T-helper 1 cell treated with Interleukin-12 subunit alpha and Interleukin-12 subunit beta and Interleukin-4 antibody, amounts not matched to agents 30 ng/mL and 1 ng/mL, for 36 hours (primary cell): ENCODE measurements at regions not wholly inside any gene's neighbourhood (a gene's known extent, or its start where the extent isn't known, plus 50 kb on each side); places are given as distances from the start of the nearest gene placed in this dataset.

Experiments
- intact Hi-C: fragments of 100-400 bp; cut with micrococcal nuclease; formaldehyde crosslinking; loops from one replicate; pipeline ENCODE4 v1.15.1; 2024

- intact Hi-C loops, result no loop called here
These were observed 89.2 kb upstream of the SLC6A11 start for GRCh38 chr3:10726787-10727186.

- intact Hi-C loops, result no loop called here
These were observed 86.6 kb upstream of the SLC6A11 start for GRCh38 chr3:10729439-10729838.

- intact Hi-C loops, result loop anchor here (10.0 kb wide), 1 partner anchor 887 kb away; the partner anchor contains the start of gene RPUSD3
These were observed 83.7 kb upstream of the SLC6A11 start for GRCh38 chr3:10732292-10732691.

DNA sequence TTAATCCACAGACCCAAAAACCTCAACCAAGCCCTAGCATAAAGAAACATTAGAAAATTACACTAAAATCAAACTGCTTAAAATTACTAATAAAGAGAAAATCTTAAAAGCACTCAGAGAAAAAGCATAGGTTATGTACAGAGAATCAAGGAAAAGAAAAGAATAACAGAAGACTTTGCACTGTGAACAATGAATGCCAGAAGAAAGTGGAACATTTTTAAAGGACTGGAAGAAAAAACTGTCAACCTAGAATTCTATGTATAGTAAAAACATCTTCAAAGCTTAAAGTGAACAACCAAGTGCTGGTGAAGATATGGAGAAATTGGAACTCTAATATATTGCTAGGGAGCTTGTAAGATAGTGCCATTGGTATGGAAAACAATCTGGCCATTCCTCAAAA is 82.7 kb upstream of the SLC6A11 start:
- intact Hi-C loops, result loop anchor here (10.0 kb wide), 1 partner anchor 888 kb away; the partner anchor contains the start of gene RPUSD3

- intact Hi-C loops, result loop anchor here (10.0 kb wide), 1 partner anchor 892 kb away; the partner anchor contains the start of gene RPUSD3
These were observed 79.6 kb upstream of the SLC6A11 start for GRCh38 chr3:10736444-10736843.

DNA sequence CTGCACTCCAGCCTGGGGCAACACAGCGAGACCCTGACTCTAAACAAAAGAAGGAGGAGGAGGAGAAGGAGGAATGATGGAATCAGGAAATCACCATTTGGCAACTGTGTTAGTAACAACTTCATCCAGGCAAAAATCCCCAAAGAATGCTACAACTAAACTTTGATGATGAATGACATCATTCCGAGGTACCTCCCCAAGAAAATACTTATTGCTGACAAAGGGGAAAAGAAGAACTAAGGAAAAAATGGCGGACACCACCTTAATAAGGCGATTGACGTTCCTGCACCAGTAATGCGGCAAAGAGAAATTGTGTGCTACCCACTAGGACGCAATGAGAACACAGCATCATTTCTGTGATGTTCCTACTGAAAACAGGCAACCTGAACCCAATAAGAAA is 78.2 kb upstream of the SLC6A11 start:
- intact Hi-C loops, result loop anchor here (10.0 kb wide), 1 partner anchor 893 kb away; the partner anchor contains the start of gene RPUSD3

- intact Hi-C loops, result loop anchor here (1.0 to 10.0 kb wide), 3 partner anchors 321 to 894 kb away; partner anchors contain the start of gene RPUSD3
These were observed 77.2 kb upstream of the SLC6A11 start for GRCh38 chr3:10738688-10739372.

DNA sequence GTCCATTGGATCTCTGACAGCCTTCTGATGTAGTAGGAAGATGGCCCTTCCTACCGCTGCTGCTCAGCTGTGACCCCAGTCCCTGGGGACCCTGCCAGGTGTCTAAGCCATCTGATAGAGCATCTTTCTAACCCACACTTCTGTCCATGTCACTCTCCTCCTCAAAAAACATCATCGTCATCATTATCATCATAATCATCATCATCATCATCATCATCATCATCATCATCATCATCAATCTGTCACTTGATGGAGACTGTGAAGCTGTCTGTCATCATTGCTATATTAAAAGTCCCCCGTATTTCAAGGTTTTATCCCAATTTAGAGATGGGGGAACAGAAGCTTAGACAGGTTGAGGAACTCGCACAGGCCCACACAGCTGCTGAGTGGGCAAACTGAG is 75.1 kb upstream of the SLC6A11 start:
- intact Hi-C loops, result no loop called here

DNA sequence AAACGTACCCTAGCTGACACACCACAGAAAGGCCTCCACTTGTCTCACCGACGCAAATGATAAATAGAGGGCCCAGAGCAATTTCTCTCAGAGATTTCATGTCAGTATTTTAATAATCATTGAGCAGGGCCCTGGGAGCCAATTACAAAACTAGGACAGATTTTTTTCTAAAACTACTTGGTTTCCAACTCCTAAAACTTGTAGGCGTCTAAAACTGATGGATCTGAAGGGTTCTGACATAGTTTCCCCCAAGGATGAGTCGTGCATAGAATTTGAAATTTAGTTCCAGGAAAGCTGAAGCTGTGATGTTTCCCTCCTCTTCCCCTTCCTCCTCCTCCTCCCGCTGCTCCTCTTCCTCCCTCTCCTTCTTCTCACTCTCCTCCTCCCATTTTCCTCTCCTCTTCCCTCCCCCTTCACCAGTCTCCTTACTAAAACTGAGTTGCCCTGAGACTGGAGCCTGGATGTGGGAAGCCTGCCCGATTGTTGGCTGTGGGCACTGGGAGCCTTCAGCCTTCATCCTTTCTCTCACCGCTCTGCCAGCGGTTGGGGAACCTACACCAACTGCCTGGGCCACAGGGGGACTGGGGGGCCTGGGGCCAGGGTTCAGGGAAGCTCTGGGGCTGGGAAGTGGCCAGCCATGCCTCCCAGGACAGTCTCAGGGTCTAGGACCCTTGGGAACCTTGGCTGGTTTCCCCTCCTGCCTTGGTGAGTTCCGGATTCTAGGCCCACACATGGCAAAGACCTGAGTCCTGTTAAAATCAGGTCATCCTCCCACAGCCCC is 73.9 kb upstream of the SLC6A11 start:
- intact Hi-C loops, result no loop called here

DNA sequence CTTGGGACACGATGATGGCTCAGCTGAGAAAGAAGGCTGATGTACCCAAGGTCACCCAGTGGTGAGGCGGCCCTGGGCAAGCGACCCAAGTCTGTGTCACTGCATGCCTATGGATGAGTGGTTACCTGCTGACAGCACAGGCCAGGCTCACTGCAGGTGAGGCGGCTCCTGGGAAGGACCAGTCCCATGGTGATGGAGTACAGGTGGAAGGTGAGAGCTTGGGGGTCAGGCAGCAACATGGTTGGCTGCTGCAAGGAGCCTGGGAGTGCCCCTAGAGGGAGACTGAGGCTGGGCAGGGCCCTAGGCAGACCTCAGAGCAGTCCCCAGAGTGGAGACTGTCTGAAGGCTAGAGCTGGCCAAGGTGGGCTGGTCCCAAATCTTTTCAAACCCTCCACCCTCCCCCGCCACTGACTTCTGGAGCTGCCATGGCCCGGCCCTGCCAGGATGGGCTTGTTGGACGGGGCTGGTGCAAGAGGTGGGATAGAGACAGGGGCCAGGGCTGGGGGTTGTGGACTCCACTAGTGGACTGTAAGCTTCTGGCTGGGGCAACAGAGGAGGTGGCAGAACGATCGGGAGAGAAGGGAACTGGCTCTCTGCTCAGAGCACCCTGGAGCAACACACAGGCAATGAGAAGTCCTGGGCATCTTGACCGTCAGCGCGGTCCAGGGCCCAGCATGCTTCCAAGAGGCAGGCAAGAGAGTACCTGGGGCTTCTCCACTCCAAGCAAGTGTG is 72.5 kb upstream of the SLC6A11 start:
- intact Hi-C loops, result no loop called here

DNA sequence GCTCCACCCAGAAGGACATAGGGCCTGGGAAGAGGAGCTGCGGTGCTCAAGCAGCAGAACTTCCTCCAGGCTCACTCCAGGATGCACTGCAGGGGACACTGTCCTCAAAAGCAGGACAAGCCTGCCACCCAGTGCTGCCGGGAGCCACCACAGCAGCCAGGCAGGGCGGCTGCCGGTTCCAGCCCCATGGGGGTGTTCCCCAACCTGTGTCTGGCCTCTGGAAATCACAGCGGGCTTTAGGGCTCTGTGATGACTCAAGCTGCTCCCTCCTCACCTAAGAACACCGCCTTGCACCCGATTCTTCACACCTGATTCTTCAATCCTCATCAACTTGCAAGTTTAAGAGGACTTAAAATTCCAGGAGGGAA is 71.9 kb upstream of the SLC6A11 start:
- intact Hi-C loops, result no loop called here

DNA sequence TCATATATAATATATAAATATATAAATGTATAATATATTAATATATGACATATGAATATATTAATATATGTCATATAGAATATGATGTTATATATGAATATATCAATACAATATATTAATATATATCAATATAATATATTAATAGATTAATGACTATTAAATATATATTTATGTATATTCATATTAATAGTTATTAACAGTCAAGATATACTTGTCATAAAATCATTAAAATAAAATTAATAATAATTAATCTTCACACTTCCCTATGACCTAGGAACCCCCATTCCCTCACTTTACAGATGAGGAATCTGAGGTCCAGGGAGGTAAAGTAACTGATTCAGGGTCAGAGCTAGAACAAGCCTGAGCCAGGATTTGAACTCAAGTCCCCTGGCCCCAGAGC is 70.6 kb upstream of the SLC6A11 start:
- intact Hi-C loops, result no loop called here

- intact Hi-C loops, result no loop called here
These were observed 70.0 kb upstream of the SLC6A11 start for GRCh38 chr3:10746001-10746400.

- intact Hi-C loops, result no loop called here
These were observed 69.3 kb upstream of the SLC6A11 start for GRCh38 chr3:10746684-10747083.

GRCh38 chr3:10747341-10747740 is 68.7 kb upstream of the SLC6A11 start:
- intact Hi-C loops, result no loop called here

- intact Hi-C loops, result no loop called here
These were observed 68.0 kb upstream of the SLC6A11 start for GRCh38 chr3:10748040-10748439.

DNA sequence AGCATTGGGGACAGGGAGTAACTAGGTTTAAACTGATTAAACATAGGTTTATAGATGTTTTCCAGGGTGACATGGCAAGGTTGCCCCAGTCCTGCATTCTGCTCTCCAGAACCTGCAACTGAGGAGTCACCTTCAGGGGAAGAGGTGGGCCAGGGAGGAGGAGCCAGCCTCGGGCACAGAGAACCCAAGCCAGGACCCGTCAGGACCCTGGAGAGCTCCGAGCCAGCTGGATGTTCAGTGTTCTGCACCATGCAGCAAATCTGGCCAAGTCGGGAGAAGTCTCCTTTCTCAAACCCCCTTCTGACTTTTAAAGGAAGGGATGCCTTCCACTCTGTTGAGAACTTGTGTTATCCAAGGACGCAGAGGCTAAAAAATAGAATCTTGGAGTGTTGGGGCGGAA is 62.1 kb upstream of the SLC6A11 start:
- intact Hi-C loops, result no loop called here

DNA sequence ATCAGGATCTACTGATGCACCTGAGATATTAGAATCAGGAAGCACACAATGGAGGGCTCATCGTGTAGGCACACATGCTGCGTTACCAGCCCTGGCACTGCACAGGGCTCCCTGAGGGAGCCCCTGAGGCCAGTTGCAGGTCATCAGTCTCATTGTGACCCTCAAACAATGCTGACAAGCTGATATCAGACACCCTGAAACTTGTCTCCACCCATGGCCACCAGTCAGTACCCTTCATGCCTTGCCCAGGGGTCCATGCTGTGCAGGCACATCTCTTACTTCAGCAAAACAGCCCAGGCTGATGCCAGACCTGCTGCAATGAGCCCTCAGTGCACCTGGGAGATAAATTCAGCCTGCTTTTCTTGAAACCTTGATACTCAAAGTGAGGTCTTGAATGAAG is 59.5 kb upstream of the SLC6A11 start:
- intact Hi-C loops, result loop anchor here (5.0 kb wide), 1 partner anchor 896 kb away; no protein-coding TSS in a partner anchor

DNA sequence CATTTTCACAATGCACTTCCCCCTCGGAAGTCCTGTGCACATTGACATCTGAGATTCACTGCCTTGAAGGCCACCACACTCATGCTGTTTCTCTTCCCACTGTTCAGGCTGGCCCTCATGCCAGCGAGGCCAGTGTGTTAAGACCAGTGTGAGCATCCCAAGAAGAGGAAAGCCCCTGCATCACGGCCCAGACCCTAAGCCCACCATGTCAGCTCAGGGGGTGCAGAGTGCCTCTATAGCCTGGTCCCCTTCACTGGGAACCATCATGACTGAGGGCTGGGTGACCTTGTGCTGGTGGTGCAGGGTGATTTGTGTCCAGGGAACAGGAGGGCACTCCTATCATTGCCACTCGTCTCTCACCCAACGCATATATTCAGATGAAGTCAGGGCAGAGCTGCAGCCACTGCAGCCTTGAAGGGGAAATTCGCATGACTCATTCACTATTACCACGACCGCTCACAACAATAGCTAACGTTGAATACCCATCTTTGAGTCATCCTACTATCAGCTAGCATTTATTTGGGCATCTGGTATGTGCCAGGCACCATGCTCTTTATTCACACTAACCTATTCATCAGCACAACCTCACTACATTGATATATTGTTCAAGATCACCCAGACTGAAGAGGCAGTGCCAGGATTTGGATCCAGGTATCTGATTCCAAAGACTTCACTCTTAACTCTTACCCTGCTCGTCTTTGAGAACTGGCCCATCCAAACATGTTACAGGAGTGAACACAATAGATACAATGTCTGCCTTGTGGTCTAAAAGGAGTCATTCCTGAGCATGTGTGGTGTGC is 58.8 kb upstream of the SLC6A11 start:
- intact Hi-C loops, result loop anchor here (5.0 kb wide), 1 partner anchor 895 kb away; no protein-coding TSS in a partner anchor

- intact Hi-C loops, result loop anchor here (1.0 to 5.0 kb wide), 4 partner anchors 26 to 895 kb away; no protein-coding TSS in a partner anchor
These were observed 58.3 kb upstream of the SLC6A11 start for GRCh38 chr3:10757821-10758130.
